ENCODE measurements at regions not wholly inside any gene's neighbourhood (a gene's known extent, or its start where the extent isn't known, plus 50 kb on each side); places are given as distances from the start of the nearest gene placed in this dataset.

DNA sequence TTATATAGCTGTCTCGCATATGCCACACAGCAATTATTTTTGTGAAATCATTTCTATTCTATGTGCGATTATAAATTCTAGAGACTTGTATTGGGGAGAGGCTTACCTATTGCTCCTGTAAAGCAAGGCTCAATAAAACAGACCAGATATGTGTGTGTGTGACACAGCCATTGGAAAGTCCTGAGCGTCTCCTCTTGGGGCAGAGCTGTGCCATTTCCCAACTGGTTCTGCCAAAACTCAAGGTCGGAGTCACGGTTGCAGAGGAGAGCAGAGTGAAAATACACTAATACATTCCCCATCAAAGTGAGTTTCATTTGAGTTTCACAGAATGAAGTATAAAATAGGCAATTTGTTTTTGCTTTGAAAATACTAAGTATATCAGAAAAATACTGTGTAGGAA lies 567.4 kb upstream of the FZD8 start:
- TF ChIP-seq, protein P1, sequence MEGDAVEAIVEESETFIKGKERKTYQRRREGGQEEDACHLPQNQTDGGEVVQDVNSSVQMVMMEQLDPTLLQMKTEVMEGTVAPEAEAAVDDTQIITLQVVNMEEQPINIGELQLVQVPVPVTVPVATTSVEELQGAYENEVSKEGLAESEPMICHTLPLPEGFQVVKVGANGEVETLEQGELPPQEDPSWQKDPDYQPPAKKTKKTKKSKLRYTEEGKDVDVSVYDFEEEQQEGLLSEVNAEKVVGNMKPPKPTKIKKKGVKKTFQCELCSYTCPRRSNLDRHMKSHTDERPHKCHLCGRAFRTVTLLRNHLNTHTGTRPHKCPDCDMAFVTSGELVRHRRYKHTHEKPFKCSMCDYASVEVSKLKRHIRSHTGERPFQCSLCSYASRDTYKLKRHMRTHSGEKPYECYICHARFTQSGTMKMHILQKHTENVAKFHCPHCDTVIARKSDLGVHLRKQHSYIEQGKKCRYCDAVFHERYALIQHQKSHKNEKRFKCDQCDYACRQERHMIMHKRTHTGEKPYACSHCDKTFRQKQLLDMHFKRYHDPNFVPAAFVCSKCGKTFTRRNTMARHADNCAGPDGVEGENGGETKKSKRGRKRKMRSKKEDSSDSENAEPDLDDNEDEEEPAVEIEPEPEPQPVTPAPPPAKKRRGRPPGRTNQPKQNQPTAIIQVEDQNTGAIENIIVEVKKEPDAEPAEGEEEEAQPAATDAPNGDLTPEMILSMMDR (conservative IDR thresholded peaks at IDR 0.05; ENCODE audit: low read depth, low read length) = no peak
- TF ChIP-seq SMC3 (IDR thresholded peaks at IDR 0.05; ENCODE audit: low read depth, low read length) (no peak), MXI1 (IDR thresholded peaks at IDR 0.05; ENCODE audit: borderline replicate concordance, low read depth, low read length) (no peak), NFE2L2 (IDR thresholded peaks at IDR 0.05; ENCODE audit: low read depth, low read length) (no peak), RAD21 (IDR thresholded peaks at IDR 0.05; ENCODE audit: low read length) (no peak), POLR2A (IDR thresholded peaks at IDR 0.05; ENCODE audit: low read depth, low read length) (no peak), CHD1 (IDR thresholded peaks at IDR 0.05; ENCODE audit: low read depth, low read length) (no peak), BHLHE40 (IDR thresholded peaks at IDR 0.05; ENCODE audit: low read depth, low read length) (no peak), CEBPB (IDR thresholded peaks at IDR 0.05; ENCODE audit: low read depth, low read length) (no peak), MAFK (IDR thresholded peaks at IDR 0.05; ENCODE audit: low read depth, low read length) (no peak), RFX5 (IDR thresholded peaks at IDR 0.05; ENCODE audit: low read depth, low read length) (no peak), FOS (IDR thresholded peaks at IDR 0.05; ENCODE audit: low read depth, low read length) (no peak)
- TF ChIP-seq, protein P2, sequence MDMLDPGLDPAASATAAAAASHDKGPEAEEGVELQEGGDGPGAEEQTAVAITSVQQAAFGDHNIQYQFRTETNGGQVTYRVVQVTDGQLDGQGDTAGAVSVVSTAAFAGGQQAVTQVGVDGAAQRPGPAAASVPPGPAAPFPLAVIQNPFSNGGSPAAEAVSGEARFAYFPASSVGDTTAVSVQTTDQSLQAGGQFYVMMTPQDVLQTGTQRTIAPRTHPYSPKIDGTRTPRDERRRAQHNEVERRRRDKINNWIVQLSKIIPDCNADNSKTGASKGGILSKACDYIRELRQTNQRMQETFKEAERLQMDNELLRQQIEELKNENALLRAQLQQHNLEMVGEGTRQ (IDR thresholded peaks at IDR 0.05; ENCODE audit: low read depth, low read length) = no peak
- TF ChIP-seq, protein P3, sequence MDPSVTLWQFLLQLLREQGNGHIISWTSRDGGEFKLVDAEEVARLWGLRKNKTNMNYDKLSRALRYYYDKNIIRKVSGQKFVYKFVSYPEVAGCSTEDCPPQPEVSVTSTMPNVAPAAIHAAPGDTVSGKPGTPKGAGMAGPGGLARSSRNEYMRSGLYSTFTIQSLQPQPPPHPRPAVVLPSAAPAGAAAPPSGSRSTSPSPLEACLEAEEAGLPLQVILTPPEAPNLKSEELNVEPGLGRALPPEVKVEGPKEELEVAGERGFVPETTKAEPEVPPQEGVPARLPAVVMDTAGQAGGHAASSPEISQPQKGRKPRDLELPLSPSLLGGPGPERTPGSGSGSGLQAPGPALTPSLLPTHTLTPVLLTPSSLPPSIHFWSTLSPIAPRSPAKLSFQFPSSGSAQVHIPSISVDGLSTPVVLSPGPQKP (IDR thresholded peaks at IDR 0.05; ENCODE audit: borderline replicate concordance, low read depth, low read length) = no peak

Data from IMR-90 (cell line).